ENCODE measurements at regions not wholly inside any gene's neighbourhood (a gene's known extent, or its start where the extent isn't known, plus 50 kb on each side); places are given as distances from the start of the nearest gene placed in this dataset.

DNA sequence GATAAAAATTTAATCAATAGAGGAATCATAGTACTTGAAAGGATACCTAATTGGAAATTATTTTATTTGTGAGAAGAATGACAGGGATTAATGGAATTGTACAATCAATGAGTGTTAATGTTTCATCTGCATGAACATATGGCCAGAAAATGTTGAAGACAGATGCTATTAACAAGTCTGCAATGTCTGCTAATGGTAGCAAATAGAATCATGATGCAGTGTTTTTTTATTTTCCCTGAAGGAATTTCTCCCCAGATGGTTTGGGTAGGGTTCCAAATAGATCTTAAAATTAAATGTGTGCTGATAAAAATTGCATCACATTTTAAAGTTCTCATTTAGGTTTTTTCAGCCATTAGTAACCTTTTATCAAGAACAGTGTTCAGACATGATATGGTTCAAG is 291.3 kb upstream of the TRAM1L1 start:
- no peaks in the 10 kb centered on the region for H3K4me1 ChIP-seq (ENCODE audit: control insufficient read depth in 1 of 2, insufficient read depth in 2 of 2, low read length in 2 of 2)

DNA sequence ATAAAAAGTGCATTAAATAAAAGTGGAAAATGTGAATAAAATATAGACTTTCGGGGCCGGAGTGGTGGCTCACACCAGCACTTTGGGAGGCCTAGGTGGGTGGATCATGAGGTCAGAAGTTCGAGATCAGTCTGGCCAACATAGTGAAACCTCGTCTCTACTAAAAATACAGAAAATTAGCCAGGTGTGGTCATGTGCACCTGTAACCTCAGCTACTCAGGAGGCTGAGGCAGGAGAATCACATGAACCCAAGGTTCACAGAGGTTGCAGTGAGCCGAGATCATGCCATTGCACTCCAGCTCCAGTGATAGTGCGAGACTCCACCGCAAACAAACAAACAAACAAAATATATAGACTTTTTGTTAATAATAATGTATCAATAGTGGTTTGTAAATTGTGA is 293.6 kb upstream of the TRAM1L1 start:
- ATAC-seq (no peak), DNase-seq (ENCODE audit: low read depth, low spot score) (no peak)
- Histone ChIP-seq H2AFZ (ENCODE audit: low read depth, low read length, poor library complexity, severe bottlenecking) (peak overlapping the region; percentile 45), H3K36me3 (ENCODE audit: control insufficient read depth in 1 of 2, insufficient read depth in 2 of 2, low read length in 2 of 2) (no peaks in the 10 kb centered on the region), H3K9me3 (ENCODE audit: control insufficient read depth in 1 of 2, insufficient read depth in 1 of 2, low read depth in 1 of 2, low read length in 2 of 2) (no peaks in the 10 kb centered on the region), H3K9me2 (ENCODE audit: insufficient read depth) (no peaks in the 10 kb centered on the region; the same call in 1 of the 2 replicates), H3K9ac (ENCODE audit: low read length) (no peak overlapping the region), H3K27ac (ENCODE audit: low read depth, low read length) (no peak overlapping the region), H3K27me3 (ENCODE audit: insufficient read depth, low read length) (no peaks in the 10 kb centered on the region), H3K79me2 (ENCODE audit: insufficient read depth, low read length) (no peaks in the 10 kb centered on the region), H3K4me2 (ENCODE audit: low read length) (no peak overlapping the region), H3K4me1 (ENCODE audit: control insufficient read depth in 1 of 2, insufficient read depth in 2 of 2, low read length in 2 of 2) (no peaks in the 10 kb centered on the region), H4K20me1 (ENCODE audit: insufficient read depth) (no peaks in the 10 kb centered on the region), H3K4me3 (replicated peaks in 1 of 2; ENCODE audit: low read depth in 1 of 2, low read length in 2 of 2) (no peak overlapping the region)
- ChIA-PET CTCF (no interaction called here), RAD21 (ENCODE audit: low non-redundant PET in 1 of 2, low total read pairs in 2 of 2, uncharacterized antibody in 2 of 2, unreplicated experiment in 2 of 2) (no interaction called here), POLR2A (no interaction called here)
- TF ChIP-seq, protein P1, sequence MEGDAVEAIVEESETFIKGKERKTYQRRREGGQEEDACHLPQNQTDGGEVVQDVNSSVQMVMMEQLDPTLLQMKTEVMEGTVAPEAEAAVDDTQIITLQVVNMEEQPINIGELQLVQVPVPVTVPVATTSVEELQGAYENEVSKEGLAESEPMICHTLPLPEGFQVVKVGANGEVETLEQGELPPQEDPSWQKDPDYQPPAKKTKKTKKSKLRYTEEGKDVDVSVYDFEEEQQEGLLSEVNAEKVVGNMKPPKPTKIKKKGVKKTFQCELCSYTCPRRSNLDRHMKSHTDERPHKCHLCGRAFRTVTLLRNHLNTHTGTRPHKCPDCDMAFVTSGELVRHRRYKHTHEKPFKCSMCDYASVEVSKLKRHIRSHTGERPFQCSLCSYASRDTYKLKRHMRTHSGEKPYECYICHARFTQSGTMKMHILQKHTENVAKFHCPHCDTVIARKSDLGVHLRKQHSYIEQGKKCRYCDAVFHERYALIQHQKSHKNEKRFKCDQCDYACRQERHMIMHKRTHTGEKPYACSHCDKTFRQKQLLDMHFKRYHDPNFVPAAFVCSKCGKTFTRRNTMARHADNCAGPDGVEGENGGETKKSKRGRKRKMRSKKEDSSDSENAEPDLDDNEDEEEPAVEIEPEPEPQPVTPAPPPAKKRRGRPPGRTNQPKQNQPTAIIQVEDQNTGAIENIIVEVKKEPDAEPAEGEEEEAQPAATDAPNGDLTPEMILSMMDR (IDR thresholded peaks at IDR 0.05 in 2 of 3, conservative IDR thresholded peaks at IDR 0.05 in 1 of 3; ENCODE audit: borderline replicate concordance in 1 of 3, insufficient read depth in 1 of 3, low read depth in 2 of 3, low read length in 2 of 3): no peak
- TF ChIP-seq EZH2 (IDR thresholded peaks at IDR 0.05): no peak
- no peak for TF ChIP-seq ZNF274 (IDR thresholded peaks at IDR 0.05; ENCODE audit: low read depth, low read length)
- TF ChIP-seq POLR2AphosphoS5 (IDR thresholded peaks at IDR 0.05; ENCODE audit: low read depth, low read length): no peak
- TF ChIP-seq, protein P2, sequence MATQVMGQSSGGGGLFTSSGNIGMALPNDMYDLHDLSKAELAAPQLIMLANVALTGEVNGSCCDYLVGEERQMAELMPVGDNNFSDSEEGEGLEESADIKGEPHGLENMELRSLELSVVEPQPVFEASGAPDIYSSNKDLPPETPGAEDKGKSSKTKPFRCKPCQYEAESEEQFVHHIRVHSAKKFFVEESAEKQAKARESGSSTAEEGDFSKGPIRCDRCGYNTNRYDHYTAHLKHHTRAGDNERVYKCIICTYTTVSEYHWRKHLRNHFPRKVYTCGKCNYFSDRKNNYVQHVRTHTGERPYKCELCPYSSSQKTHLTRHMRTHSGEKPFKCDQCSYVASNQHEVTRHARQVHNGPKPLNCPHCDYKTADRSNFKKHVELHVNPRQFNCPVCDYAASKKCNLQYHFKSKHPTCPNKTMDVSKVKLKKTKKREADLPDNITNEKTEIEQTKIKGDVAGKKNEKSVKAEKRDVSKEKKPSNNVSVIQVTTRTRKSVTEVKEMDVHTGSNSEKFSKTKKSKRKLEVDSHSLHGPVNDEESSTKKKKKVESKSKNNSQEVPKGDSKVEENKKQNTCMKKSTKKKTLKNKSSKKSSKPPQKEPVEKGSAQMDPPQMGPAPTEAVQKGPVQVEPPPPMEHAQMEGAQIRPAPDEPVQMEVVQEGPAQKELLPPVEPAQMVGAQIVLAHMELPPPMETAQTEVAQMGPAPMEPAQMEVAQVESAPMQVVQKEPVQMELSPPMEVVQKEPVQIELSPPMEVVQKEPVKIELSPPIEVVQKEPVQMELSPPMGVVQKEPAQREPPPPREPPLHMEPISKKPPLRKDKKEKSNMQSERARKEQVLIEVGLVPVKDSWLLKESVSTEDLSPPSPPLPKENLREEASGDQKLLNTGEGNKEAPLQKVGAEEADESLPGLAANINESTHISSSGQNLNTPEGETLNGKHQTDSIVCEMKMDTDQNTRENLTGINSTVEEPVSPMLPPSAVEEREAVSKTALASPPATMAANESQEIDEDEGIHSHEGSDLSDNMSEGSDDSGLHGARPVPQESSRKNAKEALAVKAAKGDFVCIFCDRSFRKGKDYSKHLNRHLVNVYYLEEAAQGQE (IDR thresholded peaks at IDR 0.05; ENCODE audit: low read depth): no peak
- no TSS peak for BruUV-seq (replicated peaks)
- intact Hi-C loops (cut with micrococcal nuclease): no loop called here

More for the DNA sequence above, 291.3 kb upstream of the TRAM1L1 start:
- Histone ChIP-seq H3K9me3 (ENCODE audit: control insufficient read depth in 1 of 2, insufficient read depth in 1 of 2, low read depth in 1 of 2, low read length in 2 of 2) (no peaks in the 10 kb centered on the region), H3K36me3 (ENCODE audit: control insufficient read depth in 1 of 2, insufficient read depth in 2 of 2, low read length in 2 of 2) (no peaks in the 10 kb centered on the region), H3K27me3 (ENCODE audit: insufficient read depth, low read length) (no peaks in the 10 kb centered on the region), H3K79me2 (ENCODE audit: insufficient read depth, low read length) (no peaks in the 10 kb centered on the region), H3K4me3 (replicated peaks in 1 of 2; ENCODE audit: low read depth in 1 of 2, low read length in 2 of 2) (no peak overlapping the region), H3K4me2 (ENCODE audit: low read length) (no peak overlapping the region), H3K9ac (ENCODE audit: low read length) (no peak overlapping the region), H2AFZ (ENCODE audit: low read depth, low read length, poor library complexity, severe bottlenecking) (no peak overlapping the region), H3K27ac (ENCODE audit: low read depth, low read length) (no peak overlapping the region), H4K20me1 (ENCODE audit: insufficient read depth) (no peaks in the 10 kb centered on the region), H3K9me2 (ENCODE audit: insufficient read depth) (no peaks in the 10 kb centered on the region; the same call in 1 of the 2 replicates)
- intact Hi-C loops (cut with micrococcal nuclease): no loop called here
- BruUV-seq (replicated peaks): no TSS peak
- CTCF ChIA-PET: no interaction called here
- POLR2A ChIA-PET: no interaction called here
- ATAC-seq (no peak), DNase-seq (ENCODE audit: low read depth, low spot score) (no peak)
- TF ChIP-seq, protein P1 (IDR thresholded peaks at IDR 0.05 in 2 of 3, conservative IDR thresholded peaks at IDR 0.05 in 1 of 3; ENCODE audit: borderline replicate concordance in 1 of 3, insufficient read depth in 1 of 3, low read depth in 2 of 3, low read length in 2 of 3): no peak
- TF ChIP-seq EZH2 (IDR thresholded peaks at IDR 0.05): no peak
- TF ChIP-seq TCF7L2 (IDR thresholded peaks at IDR 0.05; ENCODE audit: borderline replicate concordance, extremely low read depth, insufficient read depth, insufficient read length): no peak
- TF ChIP-seq ZNF274 (IDR thresholded peaks at IDR 0.05; ENCODE audit: low read depth, low read length): no peak
- TF ChIP-seq YY1 (IDR thresholded peaks at IDR 0.05; ENCODE audit: extremely low read depth, insufficient replicate concordance, low read depth, low read length): no peak
- no peak for TF ChIP-seq JUND (IDR thresholded peaks at IDR 0.05)
- no peak for TF ChIP-seq EGR1 (IDR thresholded peaks at IDR 0.05; ENCODE audit: low read depth)
- no peak for TF ChIP-seq SRF (IDR thresholded peaks at IDR 0.05; ENCODE audit: low read depth)
- RAD21 ChIA-PET (ENCODE audit: low non-redundant PET in 1 of 2, low total read pairs in 2 of 2, uncharacterized antibody in 2 of 2, unreplicated experiment in 2 of 2): no interaction called here

All from HCT116 (cell line).